ENCODE measurements at regions not wholly inside any gene's neighbourhood (a gene's known extent, or its start where the extent isn't known, plus 50 kb on each side); places are given as distances from the start of the nearest gene placed in this dataset.

DNA sequence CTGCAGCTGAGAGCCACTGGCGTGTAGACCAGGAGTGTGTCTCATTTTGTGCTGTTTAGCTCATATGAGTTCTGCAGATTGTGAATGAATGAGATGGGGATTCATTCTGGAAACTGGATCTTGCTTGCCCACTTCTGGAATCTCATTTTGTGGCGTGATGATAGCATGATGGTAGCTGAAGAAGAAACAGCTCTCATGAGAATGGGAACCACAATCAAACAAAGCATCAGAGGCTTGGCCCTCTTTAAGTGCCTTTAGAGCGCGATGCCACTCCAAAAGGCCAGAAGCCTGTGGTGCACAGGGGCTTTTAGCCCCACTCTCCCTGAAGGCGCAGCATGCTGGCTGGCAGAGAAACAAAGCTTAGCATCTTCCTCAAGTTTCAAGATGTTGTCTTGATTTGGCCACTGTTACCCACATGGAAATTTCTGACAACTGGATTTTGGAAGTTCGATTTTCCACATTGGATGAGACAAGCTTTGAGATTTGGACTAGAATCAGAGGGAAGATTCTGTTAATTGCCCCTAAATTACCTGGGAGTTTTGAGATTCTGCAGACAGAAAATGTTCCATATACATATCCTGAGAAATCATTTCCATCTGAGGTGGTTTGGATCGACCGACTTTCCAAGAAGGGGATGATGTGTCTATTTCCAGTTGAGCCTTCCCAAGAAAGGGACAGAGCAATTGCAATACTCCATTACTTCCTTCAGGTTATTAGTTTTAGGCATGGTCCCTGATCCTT, 234.5 kb downstream of the VAPA start:
- TF ChIP-seq POLR2A (IDR thresholded peaks at IDR 0.05) (no peak), POLR2AphosphoS5 (IDR thresholded peaks at IDR 0.05; ENCODE audit: insufficient read depth in 1 of 2, low read depth in 1 of 2) (no peak)
- TF ChIP-seq, protein P1, sequence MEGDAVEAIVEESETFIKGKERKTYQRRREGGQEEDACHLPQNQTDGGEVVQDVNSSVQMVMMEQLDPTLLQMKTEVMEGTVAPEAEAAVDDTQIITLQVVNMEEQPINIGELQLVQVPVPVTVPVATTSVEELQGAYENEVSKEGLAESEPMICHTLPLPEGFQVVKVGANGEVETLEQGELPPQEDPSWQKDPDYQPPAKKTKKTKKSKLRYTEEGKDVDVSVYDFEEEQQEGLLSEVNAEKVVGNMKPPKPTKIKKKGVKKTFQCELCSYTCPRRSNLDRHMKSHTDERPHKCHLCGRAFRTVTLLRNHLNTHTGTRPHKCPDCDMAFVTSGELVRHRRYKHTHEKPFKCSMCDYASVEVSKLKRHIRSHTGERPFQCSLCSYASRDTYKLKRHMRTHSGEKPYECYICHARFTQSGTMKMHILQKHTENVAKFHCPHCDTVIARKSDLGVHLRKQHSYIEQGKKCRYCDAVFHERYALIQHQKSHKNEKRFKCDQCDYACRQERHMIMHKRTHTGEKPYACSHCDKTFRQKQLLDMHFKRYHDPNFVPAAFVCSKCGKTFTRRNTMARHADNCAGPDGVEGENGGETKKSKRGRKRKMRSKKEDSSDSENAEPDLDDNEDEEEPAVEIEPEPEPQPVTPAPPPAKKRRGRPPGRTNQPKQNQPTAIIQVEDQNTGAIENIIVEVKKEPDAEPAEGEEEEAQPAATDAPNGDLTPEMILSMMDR (IDR thresholded peaks at IDR 0.05) = no peak
